ENCODE measurements at regions not wholly inside any gene's neighbourhood (a gene's known extent, or its start where the extent isn't known, plus 50 kb on each side); places are given as distances from the start of the nearest gene placed in this dataset.
A peak's percentile ranks its signal among the peaks of the same experiment; 100 is the strongest.

GRCh38 chr5:27511061-27511460 is 472.7 kb upstream of the CDH9 start:
- Histone ChIP-seq H3K9me3 (ENCODE audit: severe bottlenecking) (no peaks in the 10 kb centered on the region), H3K36me3 (ENCODE audit: low read depth) (no peaks in the 10 kb centered on the region), H3K27ac (ENCODE audit: poor library complexity, severe bottlenecking) (no peak overlapping the region), H3K27me3 (ENCODE audit: insufficient read depth, poor library complexity, severe bottlenecking) (no peaks in the 10 kb centered on the region), H3K4me3 (ENCODE audit: severe bottlenecking) (peak overlapping the region; percentile 1), H3K4me1 (ENCODE audit: insufficient read depth, poor library complexity, severe bottlenecking) (no peaks in the 10 kb centered on the region)
- DNase-seq (ENCODE audit: low spot score) (no peak), ATAC-seq (ENCODE audit: low read depth) (0 out of 3 replicates have a peak, but pooled peaks have one; percentile 29)
- TF ChIP-seq CTCF (IDR thresholded peaks at IDR 0.05; ENCODE audit: poor library complexity, severe bottlenecking): no peak

- H3K27me3 ChIP-seq (ENCODE audit: insufficient read depth, poor library complexity, severe bottlenecking): no peaks in the 10 kb centered on the region
- no peak overlapping the region for H3K27ac ChIP-seq (ENCODE audit: poor library complexity, severe bottlenecking)
- no peak overlapping the region for H3K4me3 ChIP-seq (ENCODE audit: severe bottlenecking)
- H3K9me3 ChIP-seq (ENCODE audit: severe bottlenecking): no peaks in the 10 kb centered on the region
- DNase-seq (ENCODE audit: low spot score) (no peak), ATAC-seq (ENCODE audit: low read depth) (no peak)
- TF ChIP-seq CTCF (IDR thresholded peaks at IDR 0.05; ENCODE audit: poor library complexity, severe bottlenecking): no peak
- H3K4me1 ChIP-seq (ENCODE audit: insufficient read depth, poor library complexity, severe bottlenecking): no peaks in the 10 kb centered on the region
- H3K36me3 ChIP-seq (ENCODE audit: low read depth): no peaks in the 10 kb centered on the region
Observed at GRCh38 chr5:27503813-27504212, 465.4 kb upstream of the CDH9 start.

- Histone ChIP-seq H3K9me3 (ENCODE audit: severe bottlenecking) (no peaks in the 10 kb centered on the region), H3K4me3 (ENCODE audit: severe bottlenecking) (no peak overlapping the region), H3K27ac (ENCODE audit: poor library complexity, severe bottlenecking) (no peak overlapping the region), H3K36me3 (ENCODE audit: low read depth) (no peaks in the 10 kb centered on the region), H3K4me1 (ENCODE audit: insufficient read depth, poor library complexity, severe bottlenecking) (no peaks in the 10 kb centered on the region), H3K27me3 (ENCODE audit: insufficient read depth, poor library complexity, severe bottlenecking) (no peaks in the 10 kb centered on the region)
- ATAC-seq (ENCODE audit: low read depth) (no peak), DNase-seq (ENCODE audit: low spot score) (no peak)
- no peak for TF ChIP-seq CTCF (IDR thresholded peaks at IDR 0.05; ENCODE audit: poor library complexity, severe bottlenecking)
Observed at GRCh38 chr5:27502236-27502635, 463.9 kb upstream of the CDH9 start.

- ATAC-seq (ENCODE audit: low read depth) (no peak), DNase-seq (ENCODE audit: low spot score) (no peak)
- Histone ChIP-seq H3K4me3 (ENCODE audit: severe bottlenecking) (no peak overlapping the region), H3K27ac (ENCODE audit: poor library complexity, severe bottlenecking) (no peak overlapping the region), H3K36me3 (ENCODE audit: low read depth) (no peaks in the 10 kb centered on the region), H3K4me1 (ENCODE audit: insufficient read depth, poor library complexity, severe bottlenecking) (peaks cover 10% of the 10 kb centered on the region), H3K27me3 (ENCODE audit: insufficient read depth, poor library complexity, severe bottlenecking) (no peaks in the 10 kb centered on the region), H3K9me3 (ENCODE audit: severe bottlenecking) (no peaks in the 10 kb centered on the region)
- no peak for TF ChIP-seq CTCF (IDR thresholded peaks at IDR 0.05; ENCODE audit: poor library complexity, severe bottlenecking)
Observed at GRCh38 chr5:27497491-27497890, 459.1 kb upstream of the CDH9 start.

- Histone ChIP-seq H3K27me3 (ENCODE audit: insufficient read depth, poor library complexity, severe bottlenecking) (no peaks in the 10 kb centered on the region), H3K9me3 (ENCODE audit: severe bottlenecking) (no peaks in the 10 kb centered on the region), H3K27ac (ENCODE audit: poor library complexity, severe bottlenecking) (peak overlapping the region; percentile 14), H3K36me3 (ENCODE audit: low read depth) (no peaks in the 10 kb centered on the region), H3K4me3 (ENCODE audit: severe bottlenecking) (no peak overlapping the region), H3K4me1 (ENCODE audit: insufficient read depth, poor library complexity, severe bottlenecking) (peaks cover 10% of the 10 kb centered on the region)
- no peak for TF ChIP-seq CTCF (IDR thresholded peaks at IDR 0.05; ENCODE audit: poor library complexity, severe bottlenecking)
- no peak for DNase-seq (ENCODE audit: low spot score)
- peak; percentile 100 for ATAC-seq (ENCODE audit: low read depth)
Observed at GRCh38 chr5:27494887-27495286, 456.5 kb upstream of the CDH9 start.
